ENCODE measurements at regions not wholly inside any gene's neighbourhood (a gene's known extent, or its start where the extent isn't known, plus 50 kb on each side); places are given as distances from the start of the nearest gene placed in this dataset.

DNA sequence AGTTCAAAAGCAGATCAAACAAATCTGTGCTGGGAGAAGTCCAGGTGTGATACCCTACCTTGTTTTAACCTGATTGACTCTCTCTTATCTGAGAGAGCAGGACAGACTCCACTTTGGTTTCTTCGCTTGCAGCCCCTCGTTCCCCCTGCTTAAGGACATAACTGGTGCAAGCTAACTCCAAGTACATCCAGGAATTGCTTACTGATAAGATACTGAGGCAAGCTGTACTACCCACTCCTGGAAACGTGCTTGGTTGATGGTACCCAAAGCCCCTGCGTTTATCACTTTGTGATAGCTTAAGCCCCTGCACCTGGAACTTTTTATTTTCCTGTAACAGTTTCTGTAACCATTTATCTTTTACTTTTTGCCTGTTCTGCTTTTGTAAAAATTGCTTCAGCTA lies 157.0 kb upstream of the OLIG3 start:
- ATAC-seq (ENCODE audit: insufficient read depth, low FRiP score) (no peak), DNase-seq (no peak)
- Histone ChIP-seq H3K36me3 (ENCODE audit: control insufficient read depth in 4 of 4, insufficient read depth in 4 of 4, low read length in 4 of 4) (no peaks in the 10 kb centered on the region), H3K4me3 (no peak overlapping the region), H3K27ac (ENCODE audit: low read depth in 1 of 2, low read length in 1 of 2) (no peak overlapping the region), H3K9me3 (ENCODE audit: control insufficient read depth in 4 of 4, insufficient read depth in 3 of 4, low read length in 3 of 4) (peaks cover 3 to 26% (median 14%) of the 10 kb centered on the region in 4 donors), H3K27me3 (ENCODE audit: control insufficient read depth in 3 of 3, insufficient read depth in 3 of 3, low read length in 2 of 3) (no peaks in the 10 kb centered on the region), H3K9ac (ENCODE audit: insufficient read depth in 1 of 2, low read length in 2 of 2) (no peak overlapping the region), H3K4me1 (ENCODE audit: control insufficient read depth in 5 of 5, insufficient read depth in 5 of 5, low read length in 5 of 5) (peaks cover 0 to 13% (median 0%) of the 10 kb centered on the region in 5 donors)
- 60 to 64% methylated on average over 4 of the region's 4 CpGs for WGBS, 2 donors
- no peak for TF ChIP-seq CTCF (IDR thresholded peaks at IDR 0.05; ENCODE audit: control extremely low read depth, extremely low read depth)

DNA sequence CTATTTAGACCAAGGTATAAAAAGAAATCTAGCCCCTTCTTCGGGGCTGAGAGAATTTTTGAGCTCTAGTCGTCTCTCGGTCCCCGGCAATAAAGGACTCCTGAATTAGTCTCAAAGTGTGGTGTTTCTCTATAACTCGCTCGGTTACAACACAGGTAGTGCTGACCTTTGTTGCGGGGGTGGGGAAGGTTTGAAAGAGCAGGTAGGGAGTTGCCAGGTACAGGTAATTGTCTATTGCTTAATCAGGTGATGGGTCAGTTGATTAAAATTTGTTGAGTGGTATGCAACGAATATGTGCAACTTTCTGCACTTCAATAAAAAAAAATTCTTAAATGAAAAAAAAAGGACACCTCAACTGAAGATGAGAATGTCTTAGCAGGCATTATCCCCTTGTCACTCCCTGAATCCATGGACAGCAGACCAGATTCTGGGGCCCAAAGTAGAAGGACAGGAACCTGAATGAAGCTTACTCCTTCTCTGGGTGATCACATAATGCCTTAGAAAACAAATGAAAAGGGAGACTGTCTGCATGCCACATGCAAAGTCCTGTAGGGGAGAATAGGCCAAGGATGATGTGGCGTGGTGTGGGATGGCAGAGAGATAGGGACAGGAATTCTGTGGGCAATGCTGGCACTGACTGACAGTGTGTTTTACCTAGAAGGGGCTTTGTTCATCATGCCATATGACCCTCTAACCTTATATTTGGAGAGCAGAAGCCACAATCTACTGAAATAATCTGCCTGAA lies 157.6 kb upstream of the OLIG3 start:
- 94 to 95% methylated on average over 9 of the region's 9 CpGs for WGBS, 2 donors
- H3K36me3 ChIP-seq (ENCODE audit: control insufficient read depth in 4 of 4, insufficient read depth in 4 of 4, low read length in 4 of 4) = no peaks in the 10 kb centered on the region
- H3K27ac ChIP-seq (ENCODE audit: low read depth in 1 of 2, low read length in 1 of 2) = no peak overlapping the region
- no peak for ATAC-seq (ENCODE audit: insufficient read depth, low FRiP score)
- no peak for TF ChIP-seq CTCF (IDR thresholded peaks at IDR 0.05; ENCODE audit: control extremely low read depth, extremely low read depth)
- no peak for DNase-seq
- H3K9ac ChIP-seq (ENCODE audit: insufficient read depth in 1 of 2, low read length in 2 of 2) = no peak overlapping the region
- no peaks in the 10 kb centered on the region for H3K27me3 ChIP-seq (ENCODE audit: control insufficient read depth in 3 of 3, insufficient read depth in 3 of 3, low read length in 2 of 3)
- H3K4me1 ChIP-seq (ENCODE audit: control insufficient read depth in 5 of 5, insufficient read depth in 5 of 5, low read length in 5 of 5) = peaks cover 0 to 13% (median 0%) of the 10 kb centered on the region in 5 donors
- peaks cover 3 to 26% (median 14%) of the 10 kb centered on the region in 4 donors for H3K9me3 ChIP-seq (ENCODE audit: control insufficient read depth in 4 of 4, insufficient read depth in 3 of 4, low read length in 3 of 4)
- H3K4me3 ChIP-seq = no peak overlapping the region

GRCh38 chr6:137652961-137653705 lies 158.9 kb upstream of the OLIG3 start:
- H3K9ac ChIP-seq (ENCODE audit: insufficient read depth in 1 of 2, low read length in 2 of 2) = no peak overlapping the region
- no peak for DNase-seq
- 96 to 97% methylated on average over 3 of the region's 3 CpGs for WGBS, 2 donors
- H3K36me3 ChIP-seq (ENCODE audit: control insufficient read depth in 4 of 4, insufficient read depth in 4 of 4, low read length in 4 of 4) = no peaks in the 10 kb centered on the region
- peaks cover 0 to 13% (median 0%) of the 10 kb centered on the region in 5 donors for H3K4me1 ChIP-seq (ENCODE audit: control insufficient read depth in 5 of 5, insufficient read depth in 5 of 5, low read length in 5 of 5)
- ATAC-seq (ENCODE audit: insufficient read depth, low FRiP score) = no peak
- no peaks in the 10 kb centered on the region for H3K27me3 ChIP-seq (ENCODE audit: control insufficient read depth in 3 of 3, insufficient read depth in 3 of 3, low read length in 2 of 3)
- H3K9me3 ChIP-seq (ENCODE audit: control insufficient read depth in 4 of 4, insufficient read depth in 3 of 4, low read length in 3 of 4) = peaks cover 3 to 26% (median 14%) of the 10 kb centered on the region in 4 donors
- no peak for TF ChIP-seq CTCF (IDR thresholded peaks at IDR 0.05; ENCODE audit: control extremely low read depth, extremely low read depth)
- no peak overlapping the region for H3K4me3 ChIP-seq
- no peak overlapping the region for H3K27ac ChIP-seq (ENCODE audit: low read depth in 1 of 2, low read length in 1 of 2)
